HEK293T (cell line): ENCODE measurements at regions not wholly inside any gene's neighbourhood (a gene's known extent, or its start where the extent isn't known, plus 50 kb on each side); places are given as distances from the start of the nearest gene placed in this dataset.

ENCODE experiments used
- ARNT ChIP-seq: fragments of 450-650 bp; IDR thresholded peaks from 2 replicates; pipeline ENCODE4 v1.6.1; 2017; ENCODE audit warnings: mild to moderate bottlenecking
- BHLHE40 ChIP-seq: fragments of 450-650 bp; IDR thresholded peaks from 2 replicates; pipeline ENCODE4 v1.6.1; 2016; ENCODE audit warnings: mild to moderate bottlenecking, moderate library complexity, borderline replicate concordance
- FOXK2 ChIP-seq: fragments of 450-650 bp; IDR thresholded peaks from 2 replicates; pipeline ENCODE4 v1.6.1; 2016; ENCODE audit warnings: mild to moderate bottlenecking
- FOXM1 ChIP-seq: fragments of 450-650 bp; IDR thresholded peaks from 2 replicates; pipeline ENCODE4 v1.6.1; 2017; ENCODE audit warnings: mild to moderate bottlenecking, borderline replicate concordance
- HDGF ChIP-seq: fragments of 450-650 bp; IDR thresholded peaks from 2 replicates; pipeline ENCODE4 v1.6.1; 2017; ENCODE audit warnings: antibody characterized with exemption, borderline replicate concordance
- SP1 ChIP-seq: fragments of 450-650 bp; IDR thresholded peaks from 2 replicates; pipeline ENCODE4 v1.6.1; 2017
- SUZ12 ChIP-seq: fragments of 450-650 bp; IDR thresholded peaks from 2 replicates; pipeline ENCODE4 v1.6.1; 2016; ENCODE audit warnings: mild to moderate bottlenecking
- TARDBP ChIP-seq: fragments of 450-650 bp; IDR thresholded peaks from 2 replicates; pipeline ENCODE4 v1.6.1; 2016
- ZNF384 ChIP-seq: fragments of 450-650 bp; IDR thresholded peaks from 2 replicates; pipeline ENCODE4 v1.6.1; 2016
- TF ChIP-seq, protein P1 (sequence below): fragments of 450-650 bp; IDR thresholded peaks from 2 replicates; pipeline ENCODE4 v1.6.1; 2016

DNA sequence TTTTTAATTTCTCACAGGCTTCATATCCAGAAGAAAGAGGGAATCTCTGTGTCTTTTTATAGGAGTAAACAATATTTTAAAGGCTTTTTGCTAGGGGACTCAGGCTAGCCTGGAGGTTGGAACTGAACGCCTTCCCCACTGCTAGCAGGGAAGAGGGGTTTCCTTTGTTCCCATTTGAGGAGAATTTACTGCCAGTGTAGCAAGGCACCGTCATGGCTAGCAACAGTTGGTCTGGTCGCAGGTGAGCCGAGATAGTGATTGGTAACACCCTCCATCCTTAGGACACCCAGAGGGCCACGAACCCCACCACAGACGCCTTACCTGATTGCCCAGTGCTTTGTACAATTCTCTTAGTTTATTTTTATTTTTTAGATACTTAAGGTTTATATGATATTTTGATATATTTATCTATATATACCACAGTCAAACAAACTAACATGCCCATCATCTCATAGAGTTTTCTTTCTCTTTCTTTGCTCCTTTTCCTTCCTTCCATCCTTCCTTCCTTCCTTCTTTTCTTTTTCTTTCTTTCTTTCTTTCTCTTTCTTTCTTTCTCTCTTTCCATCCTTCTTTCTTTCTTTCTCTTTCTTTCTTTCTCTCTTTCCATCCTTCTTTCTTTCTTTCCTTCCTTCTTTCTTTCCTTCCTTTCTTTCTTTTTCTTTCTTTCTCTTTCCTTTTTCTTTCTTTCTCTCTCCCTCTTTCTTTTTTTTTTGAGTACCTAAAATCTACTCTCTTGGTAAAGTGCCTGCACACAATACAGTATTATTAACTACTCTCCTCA lies 219.0 kb upstream of the AKR1E2 start:
- no peak for TF ChIP-seq HDGF
- TF ChIP-seq BHLHE40 = no peak
- no peak for TF ChIP-seq ARNT
- TF ChIP-seq SP1 = no peak
- no peak for TF ChIP-seq FOXM1
- no peak for TF ChIP-seq TARDBP
- TF ChIP-seq SUZ12 = no peak
- no peak for TF ChIP-seq ZNF384
- TF ChIP-seq FOXK2 = no peak
- TF ChIP-seq, protein P1, sequence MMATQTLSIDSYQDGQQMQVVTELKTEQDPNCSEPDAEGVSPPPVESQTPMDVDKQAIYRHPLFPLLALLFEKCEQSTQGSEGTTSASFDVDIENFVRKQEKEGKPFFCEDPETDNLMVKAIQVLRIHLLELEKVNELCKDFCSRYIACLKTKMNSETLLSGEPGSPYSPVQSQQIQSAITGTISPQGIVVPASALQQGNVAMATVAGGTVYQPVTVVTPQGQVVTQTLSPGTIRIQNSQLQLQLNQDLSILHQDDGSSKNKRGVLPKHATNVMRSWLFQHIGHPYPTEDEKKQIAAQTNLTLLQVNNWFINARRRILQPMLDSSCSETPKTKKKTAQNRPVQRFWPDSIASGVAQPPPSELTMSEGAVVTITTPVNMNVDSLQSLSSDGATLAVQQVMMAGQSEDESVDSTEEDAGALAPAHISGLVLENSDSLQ = no peak
